Lung microvascular endothelial cell (primary cell): ENCODE measurements at regions not wholly inside any gene's neighbourhood (a gene's known extent, or its start where the extent isn't known, plus 50 kb on each side); places are given as distances from the start of the nearest gene placed in this dataset.
A peak's percentile ranks its signal among the peaks of the same experiment; 100 is the strongest.
"Not testable (repeated sequence)": the region's sequence is repeated elsewhere in the genome, so short reads cannot be mapped to it uniquely, and the experiment has no call there.

Experiments used
- DNase-seq, 2 donors: peaks; one replicate each; pipeline versions ENCODE4 v3.0.0 to v3.0.0-alpha.2; 2010; ENCODE audit warnings: low read depth in 2 of 2

DNA sequence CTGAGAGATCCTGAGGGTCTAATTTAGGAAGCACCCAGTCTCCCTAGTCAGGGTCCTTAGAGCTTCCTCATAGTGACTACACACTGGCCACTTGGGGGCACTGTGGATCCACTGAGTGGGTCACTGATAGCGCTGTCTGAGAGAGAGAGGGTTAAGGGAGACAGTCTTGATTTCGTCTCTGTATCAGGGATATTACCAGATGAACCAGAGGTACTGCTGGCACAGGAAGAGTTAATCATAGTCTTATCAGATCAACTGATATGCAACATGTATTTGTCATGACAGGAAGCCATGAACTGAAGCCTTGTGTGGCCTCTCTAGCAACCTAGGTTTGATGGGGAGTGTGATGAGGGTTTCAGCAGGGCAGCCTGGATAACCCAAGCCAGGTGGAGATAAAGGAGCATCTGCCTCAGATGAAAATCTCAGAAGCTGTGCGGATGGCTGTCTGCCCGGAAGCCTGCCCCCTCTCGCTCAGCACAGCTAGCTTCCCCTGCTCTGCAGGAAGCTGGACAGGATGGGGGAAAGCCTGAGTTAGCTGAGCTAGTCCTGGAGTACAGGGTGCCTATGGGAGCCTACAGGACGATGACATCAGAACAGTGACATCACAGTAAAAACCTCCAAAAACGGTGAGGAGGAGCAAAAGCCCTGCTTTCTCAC, 214.0 kb upstream of the PRSS1 start:
- peak; percentile 85 to 89 for DNase-seq

DNA sequence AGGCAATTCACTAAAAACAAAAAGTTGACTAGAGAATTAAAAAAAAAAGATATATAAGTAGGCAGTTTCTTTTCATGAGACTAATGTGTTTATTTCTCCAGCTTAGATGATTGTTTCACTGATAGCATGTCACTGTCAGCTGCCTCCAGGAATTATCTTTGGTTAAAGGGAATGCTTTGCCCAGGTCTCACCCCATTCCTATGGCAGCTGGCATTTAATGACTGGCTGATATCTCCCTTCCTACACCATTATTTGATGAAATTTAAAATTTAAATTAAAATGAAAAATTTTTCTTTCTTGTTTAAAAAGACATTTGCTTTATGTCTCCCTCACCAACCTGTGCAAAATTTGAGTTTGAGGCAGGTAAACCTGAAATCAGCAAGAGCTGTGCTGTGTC, 214.5 kb upstream of the PRSS1 start:
- no peak for DNase-seq

- no peak for DNase-seq
These were observed 215.4 kb upstream of the PRSS1 start for GRCh38 chr7:142533920-142534319.

GRCh38 chr7:142529591-142529990, 219.7 kb upstream of the PRSS1 start:
- no peak for DNase-seq

GRCh38 chr7:142528608-142529408, 220.5 kb upstream of the PRSS1 start:
- DNase-seq, result no peak

DNA sequence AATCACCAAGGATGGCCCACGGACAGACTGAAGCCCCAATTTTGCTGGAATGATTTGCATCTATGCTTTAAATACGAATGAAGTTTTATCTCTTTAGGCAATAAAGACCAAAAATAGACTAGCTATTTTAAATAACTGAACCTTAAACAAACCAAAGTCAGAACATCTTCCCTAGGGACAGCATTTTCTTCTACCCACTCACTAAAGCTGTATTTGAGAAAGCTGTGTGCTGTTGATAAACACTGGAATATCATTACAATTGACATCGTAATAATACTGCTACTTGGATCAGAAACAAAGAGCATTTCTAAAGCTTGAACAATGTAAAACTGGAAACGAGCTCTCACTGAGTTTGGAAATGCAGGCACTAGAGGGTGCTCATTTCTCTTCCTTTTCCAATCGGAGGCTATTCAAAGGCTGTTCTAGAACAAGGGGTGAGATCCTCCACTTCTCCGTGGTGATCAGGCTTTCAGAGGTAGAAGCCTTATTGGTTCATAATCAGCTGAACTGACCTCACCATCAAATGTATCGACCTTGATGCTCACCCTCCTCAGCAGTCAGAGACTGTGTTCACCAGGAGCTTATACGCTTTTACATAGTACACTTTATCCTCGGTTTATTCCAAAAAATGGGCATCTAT, 225.3 kb upstream of the PRSS1 start:
- DNase-seq, result no peak

DNA sequence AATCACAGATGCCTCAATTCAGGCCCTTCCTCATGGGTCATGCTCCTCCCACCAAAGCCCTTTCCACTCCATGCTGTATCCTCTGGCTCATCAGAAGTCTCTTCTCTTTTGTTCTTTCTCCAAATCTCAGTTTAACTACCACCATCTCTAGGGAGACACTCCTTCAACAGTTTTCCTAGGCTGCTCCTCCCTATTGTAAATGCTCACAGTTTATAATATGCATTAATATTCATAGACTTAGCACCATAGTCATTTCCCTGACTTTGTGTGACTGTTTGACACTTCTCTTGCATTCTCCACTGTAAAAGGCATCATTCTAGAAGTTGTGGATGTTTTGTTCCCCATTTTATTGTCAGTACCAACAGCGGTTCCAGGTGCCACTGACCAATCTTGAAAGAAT, 226.5 kb upstream of the PRSS1 start:
- DNase-seq, result no peak

DNA sequence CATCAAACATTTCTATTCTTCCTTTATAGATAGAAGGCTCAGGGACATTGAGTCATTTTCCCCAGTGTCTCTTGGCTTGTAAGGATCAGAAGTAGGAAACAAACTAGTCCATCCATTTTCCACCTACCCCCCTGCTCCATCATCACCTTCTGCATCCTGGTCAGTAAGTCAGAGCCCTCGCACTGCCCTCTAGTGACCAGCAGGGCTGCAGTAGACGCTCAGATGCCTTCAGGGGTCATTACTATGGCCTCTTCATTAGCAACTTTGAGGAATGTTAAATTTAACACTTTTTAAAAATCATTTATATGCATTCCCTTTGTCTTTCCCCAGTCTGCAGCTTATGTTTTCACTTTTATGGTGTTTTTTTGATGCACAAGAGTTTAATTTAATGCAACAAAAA, 228.4 kb upstream of the PRSS1 start:
- DNase-seq, result peak in 1 of 2 donors; percentile 34

DNA sequence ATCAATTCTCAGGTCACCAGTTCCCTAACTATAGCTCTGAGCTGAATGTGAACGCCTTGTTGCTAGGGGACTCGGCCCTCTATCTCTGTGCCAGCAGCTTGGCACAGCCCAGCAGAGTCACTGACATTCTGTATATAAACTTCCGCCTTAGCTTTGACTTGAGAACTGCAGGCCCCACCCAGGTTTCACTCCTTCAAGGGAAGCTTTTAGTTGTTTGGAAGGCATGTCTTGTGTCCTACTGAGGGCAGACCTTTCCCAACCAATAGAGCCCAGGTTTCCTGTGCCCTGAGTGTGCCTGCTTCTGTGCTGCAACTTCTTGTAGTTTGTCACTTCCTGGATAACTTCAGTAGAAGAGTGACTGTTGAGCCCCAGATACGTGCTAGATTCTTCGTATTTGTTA, 228.8 kb upstream of the PRSS1 start:
- not testable (repeated sequence) for DNase-seq

DNA sequence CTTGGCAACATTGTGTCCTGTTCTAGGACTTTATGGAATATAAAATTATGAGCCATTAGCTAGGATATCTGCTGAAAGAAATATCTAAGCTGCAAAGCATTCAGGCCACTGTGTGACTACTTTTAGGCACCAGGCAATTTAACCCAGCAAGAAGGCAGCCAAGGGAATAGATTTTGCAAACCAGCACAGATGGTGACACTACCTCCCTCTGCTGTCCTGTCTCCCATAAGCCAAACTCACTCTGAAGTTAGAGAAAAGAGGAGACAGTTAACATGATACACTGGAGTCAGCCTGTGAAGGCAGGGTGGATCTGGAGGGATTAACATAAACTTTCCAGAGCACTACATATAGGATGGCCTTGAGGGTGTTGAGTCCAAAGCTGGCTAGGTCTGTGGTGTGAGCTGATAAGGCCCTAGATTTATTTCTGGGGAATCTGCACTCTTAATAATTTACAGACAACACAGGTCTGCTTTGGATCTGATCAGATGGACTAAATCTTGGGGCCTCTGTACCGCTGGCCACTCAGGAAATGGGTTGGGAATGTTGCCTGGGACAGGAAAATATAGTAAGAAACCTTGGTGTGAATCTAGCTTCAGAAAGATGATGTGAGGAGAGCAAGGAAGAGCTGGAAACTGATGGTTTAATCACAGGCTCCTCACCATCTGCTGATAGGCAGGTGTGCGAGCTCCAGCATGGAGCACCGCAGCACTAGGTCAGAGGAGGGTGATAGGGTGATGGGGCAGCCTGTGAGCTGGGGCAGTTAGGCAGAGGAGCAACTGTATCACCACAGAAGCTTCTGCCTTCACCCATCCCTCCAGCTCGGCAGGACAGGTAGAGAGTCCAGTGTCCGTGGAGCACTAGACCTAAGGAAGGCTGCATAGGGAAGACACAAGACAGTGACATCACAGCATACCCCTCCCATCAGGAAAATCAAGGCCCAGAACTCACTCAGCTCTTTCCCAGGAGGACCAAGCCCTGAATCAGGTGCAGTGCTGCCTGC, 229.9 kb upstream of the PRSS1 start:
- DNase-seq, result no peak

DNA sequence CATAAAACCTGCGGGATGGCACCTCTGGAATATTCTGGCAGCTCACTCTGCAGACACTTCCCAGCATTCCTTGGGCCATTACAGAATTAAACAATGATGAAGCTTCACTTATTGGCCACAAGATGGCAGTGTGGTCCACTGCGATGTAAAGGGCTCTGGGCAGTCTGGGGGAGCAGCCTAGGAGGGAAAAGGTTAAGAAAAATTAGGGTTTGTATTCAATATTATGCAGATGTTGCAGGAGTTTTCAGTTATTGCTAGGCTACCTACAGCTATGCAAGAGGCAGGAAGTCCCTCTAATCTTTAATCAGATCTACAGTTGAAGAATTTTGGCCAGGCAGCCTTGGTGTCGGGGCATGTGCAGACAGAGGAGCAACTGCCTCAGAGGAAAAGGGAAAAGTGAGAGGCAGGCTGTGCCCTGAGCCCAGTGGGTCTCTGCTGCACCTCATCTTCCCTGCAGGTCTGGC, 233.2 kb upstream of the PRSS1 start:
- peak; percentile 75 to 81 for DNase-seq

DNA sequence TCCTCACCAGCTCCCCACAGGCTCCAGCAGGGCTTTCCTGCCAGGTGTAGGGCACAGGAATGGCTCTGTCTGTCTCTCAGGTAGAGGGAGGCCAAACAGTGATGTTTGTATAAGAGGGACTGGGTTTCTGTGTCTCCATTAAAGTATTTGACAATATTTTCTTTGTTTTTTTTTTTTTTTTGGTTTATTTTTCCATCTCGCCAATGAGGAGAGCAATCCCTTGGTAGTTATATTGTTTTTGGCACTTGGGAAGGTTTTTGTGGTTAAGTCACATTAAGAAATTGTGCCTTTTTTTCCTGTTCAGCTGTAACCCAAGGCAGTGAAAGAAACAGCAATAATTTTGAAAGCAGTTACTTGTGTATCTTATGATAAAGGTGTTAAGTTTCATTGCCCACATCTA, 234.6 kb upstream of the PRSS1 start:
- DNase-seq, result not testable (repeated sequence)

GRCh38 chr7:142513178-142513955, 235.9 kb upstream of the PRSS1 start:
- no peak for DNase-seq

DNA sequence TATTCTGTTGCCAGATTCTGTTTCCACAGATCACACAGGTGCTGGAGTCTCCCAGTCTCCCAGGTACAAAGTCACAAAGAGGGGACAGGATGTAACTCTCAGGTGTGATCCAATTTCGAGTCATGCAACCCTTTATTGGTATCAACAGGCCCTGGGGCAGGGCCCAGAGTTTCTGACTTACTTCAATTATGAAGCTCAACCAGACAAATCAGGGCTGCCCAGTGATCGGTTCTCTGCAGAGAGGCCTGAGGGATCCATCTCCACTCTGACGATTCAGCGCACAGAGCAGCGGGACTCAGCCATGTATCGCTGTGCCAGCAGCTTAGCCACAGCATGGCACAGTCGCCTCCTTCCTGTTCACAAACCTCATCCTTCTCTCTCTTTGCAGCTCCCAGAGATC, 237.5 kb upstream of the PRSS1 start:
- no peak for DNase-seq

- no peak for DNase-seq
These were observed 237.9 kb upstream of the PRSS1 start for GRCh38 chr7:142511374-142511773.

DNA sequence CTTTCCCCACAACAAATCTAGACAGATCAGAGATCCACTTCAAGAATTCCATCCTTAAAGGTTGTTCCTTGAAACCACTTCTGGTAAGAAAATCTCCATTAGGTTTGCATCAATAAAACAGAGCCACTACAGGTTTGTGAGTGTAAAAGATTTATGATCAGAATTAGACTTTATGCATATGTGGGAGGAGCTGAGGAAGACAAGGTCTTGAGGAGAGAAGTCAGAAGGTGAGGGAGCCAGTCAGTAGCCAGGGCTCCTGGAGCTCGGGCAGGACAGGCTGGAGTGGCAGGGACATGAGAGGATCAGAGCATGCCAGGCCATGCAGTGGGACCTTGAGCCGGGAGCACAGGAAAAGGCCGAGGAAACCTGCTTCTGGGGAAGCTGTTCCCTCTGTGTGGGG, 240.0 kb upstream of the PRSS1 start:
- not testable (repeated sequence) for DNase-seq

- no peak for DNase-seq
These were observed 241.0 kb upstream of the PRSS1 start for GRCh38 chr7:142508251-142508650.

DNA sequence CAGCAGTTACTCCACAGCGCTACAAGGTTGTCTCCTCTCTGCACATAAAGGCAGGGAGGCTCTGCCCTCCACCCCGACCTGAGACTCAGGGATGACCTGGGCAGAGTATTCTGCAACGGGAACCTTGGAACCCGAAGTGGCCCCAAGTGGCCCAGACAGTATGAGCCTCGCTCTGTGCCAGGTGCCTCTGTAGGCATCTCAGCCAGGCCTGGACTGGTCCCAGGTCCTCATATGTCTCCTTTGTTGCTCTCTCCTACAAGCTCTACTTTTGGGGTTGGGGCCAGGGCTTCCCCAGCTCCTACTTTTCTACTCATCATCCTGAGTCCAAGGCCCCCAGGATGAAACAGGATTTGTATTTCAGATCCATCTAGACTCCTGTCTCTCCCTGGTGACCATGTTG, 241.5 kb upstream of the PRSS1 start:
- no peak for DNase-seq

DNA sequence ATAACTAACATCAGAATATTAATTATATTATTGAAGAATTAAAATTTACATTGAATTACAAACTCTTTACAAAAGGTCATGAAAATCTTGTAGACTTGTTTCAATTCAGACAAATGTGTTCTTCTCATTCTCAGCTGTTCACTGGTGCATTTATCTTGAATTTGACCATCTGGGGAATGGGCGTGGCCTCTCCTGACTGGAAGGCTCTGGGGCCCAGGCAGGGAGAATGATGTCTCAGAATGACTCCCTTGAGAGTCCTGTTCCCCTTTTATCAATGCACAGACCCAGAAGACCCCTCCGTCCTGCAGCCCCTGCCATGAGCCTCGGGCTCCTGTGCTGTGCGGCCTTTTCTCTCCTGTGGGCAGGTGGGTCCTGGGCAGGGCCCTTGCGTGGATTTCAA, 242.2 kb upstream of the PRSS1 start:
- not testable (repeated sequence) for DNase-seq

GRCh38 chr7:142506601-142507000, 242.7 kb upstream of the PRSS1 start:
- no peak for DNase-seq

GRCh38 chr7:142503949-142504348, 245.3 kb upstream of the PRSS1 start:
- DNase-seq, result not testable (repeated sequence)
